ENCODE measurements at regions not wholly inside any gene's neighbourhood (a gene's known extent, or its start where the extent isn't known, plus 50 kb on each side); places are given as distances from the start of the nearest gene placed in this dataset.
"Not testable (repeated sequence)": the region's sequence is repeated elsewhere in the genome, so short reads cannot be mapped to it uniquely, and the experiment has no call there.

DNA sequence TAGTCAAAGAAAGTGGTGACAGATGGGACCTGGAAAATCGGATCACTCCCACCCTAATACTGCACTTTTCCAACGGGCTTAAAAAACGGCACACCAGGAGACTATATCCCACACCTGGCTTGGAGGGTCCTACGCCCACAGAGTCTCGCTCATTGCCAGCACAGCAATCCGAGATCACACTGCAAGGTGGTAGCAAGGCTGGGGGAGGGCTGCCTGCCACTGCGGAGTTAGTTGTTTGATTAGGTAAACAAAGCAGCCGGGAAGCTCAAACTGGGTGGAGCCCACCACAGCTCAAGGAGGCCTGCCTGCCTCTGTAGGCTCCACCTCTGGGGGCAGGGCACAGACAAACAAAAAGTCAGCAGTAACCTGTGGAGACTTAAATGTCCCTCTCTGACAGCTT, 590.0 kb upstream of the ID4 start:
- not testable (repeated sequence) for H3K9me3 ChIP-seq (ENCODE audit: control insufficient read depth in 2 of 2, insufficient read depth in 1 of 2, low read length in 1 of 2); H3K4me1 ChIP-seq (ENCODE audit: control insufficient read depth in 2 of 2, insufficient read depth in 2 of 2, low read length in 2 of 2); H3K27ac ChIP-seq (ENCODE audit: low read depth in 1 of 2, low read length in 1 of 2); DNase-seq (ENCODE audit: low read depth in 6 of 9, low spot score in 9 of 9); H3K4me3 ChIP-seq (ENCODE audit: low read length in 2 of 2); H3K36me3 ChIP-seq (ENCODE audit: control insufficient read depth in 2 of 2, insufficient read depth in 2 of 2, low read length in 1 of 2); H3K27me3 ChIP-seq (ENCODE audit: control insufficient read depth in 2 of 2, insufficient read depth in 1 of 2, low read length in 1 of 2)
- 92% methylated on average over 8 of the region's 8 CpGs for WGBS

DNA sequence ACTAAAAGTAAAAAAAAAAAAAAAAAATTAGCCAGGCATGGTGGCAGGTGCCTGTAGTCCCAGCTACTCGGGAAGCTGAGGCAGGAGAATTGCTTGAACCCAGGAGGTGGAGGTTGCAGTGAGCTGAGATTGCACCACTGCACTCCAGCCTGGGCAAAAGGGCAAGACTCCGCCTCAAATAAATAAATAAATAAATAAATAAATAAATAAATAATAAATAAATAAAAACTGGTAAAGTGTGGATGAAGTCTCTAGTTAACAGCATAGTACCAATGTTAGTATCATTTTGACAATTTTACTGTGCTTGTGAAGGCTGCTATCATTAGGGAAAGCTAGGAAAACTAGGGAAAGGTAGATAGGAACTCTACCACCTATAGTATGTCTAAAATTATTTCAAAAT, 581.0 kb upstream of the ID4 start:
- H3K36me3 ChIP-seq (ENCODE audit: control insufficient read depth in 2 of 2, insufficient read depth in 2 of 2, low read length in 1 of 2); H3K4me3 ChIP-seq (ENCODE audit: low read length in 2 of 2); DNase-seq (ENCODE audit: low read depth in 6 of 9, low spot score in 9 of 9); H3K9me3 ChIP-seq (ENCODE audit: control insufficient read depth in 2 of 2, insufficient read depth in 1 of 2, low read length in 1 of 2); H3K4me1 ChIP-seq (ENCODE audit: control insufficient read depth in 2 of 2, insufficient read depth in 2 of 2, low read length in 2 of 2); H3K27ac ChIP-seq (ENCODE audit: low read depth in 1 of 2, low read length in 1 of 2); H3K27me3 ChIP-seq (ENCODE audit: control insufficient read depth in 2 of 2, insufficient read depth in 1 of 2, low read length in 1 of 2): not testable (repeated sequence)
- WGBS = 79% methylated on average over 2 of the region's 2 CpGs

DNA sequence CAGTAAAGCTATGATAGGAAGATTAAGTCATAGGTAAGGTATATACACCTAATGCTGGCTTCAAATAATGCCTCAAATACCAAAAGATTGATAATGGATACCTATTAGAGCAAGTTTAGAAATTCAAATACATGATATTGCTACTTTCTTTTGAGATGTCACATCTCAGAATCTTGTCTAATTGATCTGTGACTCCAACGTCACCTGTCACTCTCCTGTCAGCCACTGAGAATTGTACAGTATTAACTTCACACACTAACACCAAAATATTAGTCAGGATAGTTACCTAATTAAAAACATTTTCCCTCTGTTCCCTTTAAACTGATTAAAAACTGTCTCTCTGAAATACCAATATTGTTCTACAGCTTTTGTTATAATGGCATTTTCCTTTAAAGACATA, 575.5 kb upstream of the ID4 start:
- Histone ChIP-seq H3K4me3 (ENCODE audit: low read length in 2 of 2) (no peak overlapping the region), H3K4me1 (ENCODE audit: control insufficient read depth in 2 of 2, insufficient read depth in 2 of 2, low read length in 2 of 2) (no peaks in the 10 kb centered on the region), H3K27me3 (ENCODE audit: control insufficient read depth in 2 of 2, insufficient read depth in 1 of 2, low read length in 1 of 2) (no peaks in the 10 kb centered on the region), H3K9me3 (ENCODE audit: control insufficient read depth in 2 of 2, insufficient read depth in 1 of 2, low read length in 1 of 2) (no peaks in the 10 kb centered on the region), H3K27ac (ENCODE audit: low read depth in 1 of 2, low read length in 1 of 2) (no peak overlapping the region), H3K36me3 (ENCODE audit: control insufficient read depth in 2 of 2, insufficient read depth in 2 of 2, low read length in 1 of 2) (no peaks in the 10 kb centered on the region)
- WGBS = 92% methylated on average over 1 of the region's 1 CpG
- no peak for DNase-seq (ENCODE audit: low read depth in 6 of 9, low spot score in 9 of 9)

DNA sequence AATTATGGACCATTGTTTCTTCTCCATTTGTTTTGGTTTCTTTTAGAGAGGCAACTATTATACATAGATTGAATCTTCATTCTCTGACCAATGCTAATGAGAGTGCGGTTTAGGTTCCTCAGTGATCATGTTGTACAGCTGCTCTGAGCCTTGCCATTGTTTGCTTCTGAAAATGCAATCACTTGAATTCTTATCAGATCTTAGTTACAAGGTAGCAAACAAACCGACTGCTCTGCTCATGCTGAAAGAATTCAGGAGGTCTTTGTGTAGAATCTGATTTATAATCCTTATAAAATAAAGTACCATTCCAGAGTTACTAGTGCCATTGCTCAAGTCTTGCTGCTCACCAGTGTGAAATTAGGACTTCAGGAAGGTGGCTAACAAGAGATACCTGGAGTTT, 569.1 kb upstream of the ID4 start:
- Histone ChIP-seq H3K4me1 (ENCODE audit: control insufficient read depth in 2 of 2, insufficient read depth in 2 of 2, low read length in 2 of 2) (no peaks in the 10 kb centered on the region), H3K9me3 (ENCODE audit: control insufficient read depth in 2 of 2, insufficient read depth in 1 of 2, low read length in 1 of 2) (peaks cover 4 to 21% of the 10 kb centered on the region in 2 donors), H3K27me3 (ENCODE audit: control insufficient read depth in 2 of 2, insufficient read depth in 1 of 2, low read length in 1 of 2) (no peaks in the 10 kb centered on the region), H3K4me3 (ENCODE audit: low read length in 2 of 2) (no peak overlapping the region), H3K27ac (ENCODE audit: low read depth in 1 of 2, low read length in 1 of 2) (no peak overlapping the region), H3K36me3 (ENCODE audit: control insufficient read depth in 2 of 2, insufficient read depth in 2 of 2, low read length in 1 of 2) (no peaks in the 10 kb centered on the region)
- 69% methylated on average over 2 of the region's 2 CpGs for WGBS
- DNase-seq (ENCODE audit: low read depth in 6 of 9, low spot score in 9 of 9) = no peak

DNA sequence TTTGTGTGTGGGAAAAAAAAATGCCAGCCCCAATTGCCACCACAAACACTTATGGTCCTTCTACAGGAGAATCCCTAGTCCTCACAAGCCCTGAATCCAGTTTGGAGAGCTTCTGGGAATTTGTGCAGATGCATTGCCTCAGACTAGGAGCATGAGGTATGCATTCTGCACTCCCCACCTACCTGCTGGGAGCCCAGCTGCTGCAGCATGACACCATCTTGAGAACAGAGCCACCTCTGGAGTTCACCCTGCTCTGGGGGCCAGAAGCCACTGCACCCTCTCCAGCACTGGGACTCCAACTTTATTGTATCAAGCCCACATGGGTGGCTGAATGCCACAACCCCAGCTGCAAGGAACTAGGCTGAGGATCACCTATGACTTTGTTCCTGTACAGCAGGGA, 568.5 kb upstream of the ID4 start:
- peaks cover 4 to 21% of the 10 kb centered on the region in 2 donors for H3K9me3 ChIP-seq (ENCODE audit: control insufficient read depth in 2 of 2, insufficient read depth in 1 of 2, low read length in 1 of 2)
- H3K36me3 ChIP-seq (ENCODE audit: control insufficient read depth in 2 of 2, insufficient read depth in 2 of 2, low read length in 1 of 2) = no peaks in the 10 kb centered on the region
- no peaks in the 10 kb centered on the region for H3K4me1 ChIP-seq (ENCODE audit: control insufficient read depth in 2 of 2, insufficient read depth in 2 of 2, low read length in 2 of 2)
- DNase-seq (ENCODE audit: low read depth in 6 of 9, low spot score in 9 of 9) = no peak
- no peaks in the 10 kb centered on the region for H3K27me3 ChIP-seq (ENCODE audit: control insufficient read depth in 2 of 2, insufficient read depth in 1 of 2, low read length in 1 of 2)
- no peak overlapping the region for H3K27ac ChIP-seq (ENCODE audit: low read depth in 1 of 2, low read length in 1 of 2)
- no peak overlapping the region for H3K4me3 ChIP-seq (ENCODE audit: low read length in 2 of 2)

DNA sequence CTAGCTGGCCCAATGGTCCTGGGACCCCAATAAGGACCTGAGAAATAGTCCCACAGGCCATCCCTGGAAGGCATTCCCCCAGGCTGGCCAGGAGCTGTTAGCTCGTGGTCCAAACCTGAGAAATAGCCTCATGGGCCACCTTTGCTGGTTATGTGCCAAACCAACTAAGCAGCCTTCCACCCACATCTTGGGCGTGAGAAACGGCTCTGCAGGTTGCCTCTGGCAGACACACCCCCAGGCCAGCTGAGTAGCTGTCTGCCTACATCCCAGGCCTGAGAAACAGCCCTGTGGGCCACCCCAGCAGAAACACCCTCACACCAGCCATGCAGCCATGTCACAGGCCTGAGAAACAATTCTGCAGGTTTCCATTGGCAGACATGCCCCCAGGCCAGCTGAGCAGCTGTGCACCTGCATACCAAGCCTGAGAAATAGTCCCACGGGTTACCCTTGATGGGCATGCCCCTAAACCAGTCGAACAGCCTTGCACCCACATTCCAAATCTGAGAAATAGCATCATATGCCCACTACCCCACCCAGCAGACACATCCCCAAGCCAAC, 567.8 kb upstream of the ID4 start:
- no peaks in the 10 kb centered on the region for H3K27me3 ChIP-seq (ENCODE audit: control insufficient read depth in 2 of 2, insufficient read depth in 1 of 2, low read length in 1 of 2)
- no peak for DNase-seq (ENCODE audit: low read depth in 6 of 9, low spot score in 9 of 9)
- peaks cover 4 to 21% of the 10 kb centered on the region in 2 donors for H3K9me3 ChIP-seq (ENCODE audit: control insufficient read depth in 2 of 2, insufficient read depth in 1 of 2, low read length in 1 of 2)
- no peak overlapping the region for H3K4me3 ChIP-seq (ENCODE audit: low read length in 2 of 2)
- no peaks in the 10 kb centered on the region for H3K4me1 ChIP-seq (ENCODE audit: control insufficient read depth in 2 of 2, insufficient read depth in 2 of 2, low read length in 2 of 2)
- H3K36me3 ChIP-seq (ENCODE audit: control insufficient read depth in 2 of 2, insufficient read depth in 2 of 2, low read length in 1 of 2) = no peaks in the 10 kb centered on the region
- WGBS = 90% methylated on average over 5 of the region's 5 CpGs
- H3K27ac ChIP-seq (ENCODE audit: low read depth in 1 of 2, low read length in 1 of 2) = no peak overlapping the region

DNA sequence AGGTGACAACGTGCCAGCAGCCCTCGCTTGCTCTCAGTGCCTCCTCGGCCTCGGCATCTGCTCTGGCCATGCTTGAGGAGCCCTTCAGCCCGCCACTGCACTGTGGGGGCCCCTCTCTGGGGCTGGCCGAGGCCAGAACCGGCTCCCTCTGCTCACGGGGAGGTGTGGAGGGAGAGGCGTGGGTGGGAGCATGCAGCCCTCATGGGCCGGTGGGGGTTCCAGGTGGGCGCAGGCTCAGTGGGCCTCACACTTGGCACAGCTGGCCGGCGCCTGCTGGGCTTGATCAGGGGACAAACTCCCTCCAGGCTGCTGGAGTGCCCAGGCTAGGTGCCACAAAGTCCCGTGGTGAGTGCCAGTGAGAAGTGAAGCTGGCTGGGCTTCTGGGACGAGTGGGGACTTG, 566.6 kb upstream of the ID4 start:
- no peaks in the 10 kb centered on the region for H3K4me1 ChIP-seq (ENCODE audit: control insufficient read depth in 2 of 2, insufficient read depth in 2 of 2, low read length in 2 of 2)
- H3K27me3 ChIP-seq (ENCODE audit: control insufficient read depth in 2 of 2, insufficient read depth in 1 of 2, low read length in 1 of 2) = no peaks in the 10 kb centered on the region
- 91% methylated on average over 15 of the region's 15 CpGs for WGBS
- peaks cover 4 to 21% of the 10 kb centered on the region in 2 donors for H3K9me3 ChIP-seq (ENCODE audit: control insufficient read depth in 2 of 2, insufficient read depth in 1 of 2, low read length in 1 of 2)
- no peak overlapping the region for H3K4me3 ChIP-seq (ENCODE audit: low read length in 2 of 2)
- no peak for DNase-seq (ENCODE audit: low read depth in 6 of 9, low spot score in 9 of 9)
- no peaks in the 10 kb centered on the region for H3K36me3 ChIP-seq (ENCODE audit: control insufficient read depth in 2 of 2, insufficient read depth in 2 of 2, low read length in 1 of 2)
- no peak overlapping the region for H3K27ac ChIP-seq (ENCODE audit: low read depth in 1 of 2, low read length in 1 of 2)

DNA sequence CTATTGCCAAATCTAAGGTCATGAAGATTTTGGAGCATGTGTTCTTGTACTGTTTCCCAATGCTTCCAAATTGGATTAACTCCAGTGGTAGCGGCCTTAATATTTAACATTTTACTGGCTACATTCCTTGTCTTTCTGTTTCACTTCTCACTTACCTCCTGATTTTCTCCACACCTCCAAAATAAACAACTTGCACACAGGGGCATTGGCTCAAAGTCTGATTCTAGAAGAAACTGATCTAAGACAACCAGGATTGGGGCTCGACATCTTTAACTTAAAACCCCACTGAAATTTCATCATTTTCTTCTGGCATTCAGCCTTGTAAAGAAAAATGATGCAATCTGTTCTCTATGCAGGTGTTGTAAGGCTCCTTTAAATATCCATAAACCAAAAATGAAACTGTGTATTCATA, 557.9 kb upstream of the ID4 start:
- H3K27ac ChIP-seq (ENCODE audit: low read depth in 1 of 2, low read length in 1 of 2) = no peak overlapping the region
- WGBS = 90% methylated on average over 2 of the region's 2 CpGs
- no peaks in the 10 kb centered on the region for H3K27me3 ChIP-seq (ENCODE audit: control insufficient read depth in 2 of 2, insufficient read depth in 1 of 2, low read length in 1 of 2)
- H3K4me3 ChIP-seq (ENCODE audit: low read length in 2 of 2) = no peak overlapping the region
- H3K36me3 ChIP-seq (ENCODE audit: control insufficient read depth in 2 of 2, insufficient read depth in 2 of 2, low read length in 1 of 2) = no peaks in the 10 kb centered on the region
- no peaks in the 10 kb centered on the region for H3K4me1 ChIP-seq (ENCODE audit: control insufficient read depth in 2 of 2, insufficient read depth in 2 of 2, low read length in 2 of 2)
- peak in 1 of 9 donors; percentile 1 for DNase-seq (ENCODE audit: low read depth in 6 of 9, low spot score in 9 of 9)
- H3K9me3 ChIP-seq (ENCODE audit: control insufficient read depth in 2 of 2, insufficient read depth in 1 of 2, low read length in 1 of 2) = no peaks in the 10 kb centered on the region

DNA sequence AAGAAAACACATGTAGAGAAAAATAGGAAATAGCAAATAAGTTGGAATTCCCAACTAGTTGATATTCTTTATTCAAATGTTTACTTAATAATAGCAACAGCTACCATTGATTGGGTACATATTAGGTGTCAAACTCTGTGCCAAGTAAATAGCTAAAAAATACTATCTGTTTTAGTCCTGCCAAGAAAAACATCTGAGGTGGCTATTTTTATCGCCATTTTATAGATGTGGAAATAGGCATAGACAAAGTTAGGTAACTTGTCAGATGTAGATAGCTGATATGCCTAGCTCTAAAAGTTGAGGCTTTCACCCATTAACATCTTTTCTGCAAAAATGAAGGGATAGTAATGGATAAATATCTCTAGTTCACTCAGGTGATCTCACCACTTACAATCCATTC, 549.2 kb upstream of the ID4 start:
- no peak for DNase-seq (ENCODE audit: low read depth in 6 of 9, low spot score in 9 of 9)

DNA sequence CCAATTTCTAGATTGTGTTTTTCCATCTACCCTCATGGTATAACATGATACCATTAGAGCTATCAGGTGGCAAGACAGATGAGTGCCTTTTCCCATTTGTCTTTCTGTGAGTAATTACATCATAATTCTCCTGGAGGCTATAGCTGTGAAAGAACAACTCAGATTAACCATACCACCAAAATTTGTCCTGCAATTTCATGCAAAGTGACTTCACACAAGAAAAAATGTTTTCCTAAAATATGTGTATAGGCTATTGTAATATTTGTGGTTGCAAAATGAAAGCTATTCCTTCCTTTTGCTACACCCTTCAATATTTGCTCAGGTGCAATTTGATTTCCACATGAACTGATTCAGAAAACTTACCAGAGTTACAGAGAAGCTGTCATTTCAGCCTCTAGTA, 547.7 kb upstream of the ID4 start:
- Histone ChIP-seq H3K36me3 (ENCODE audit: control insufficient read depth in 2 of 2, insufficient read depth in 2 of 2, low read length in 1 of 2) (no peaks in the 10 kb centered on the region), H3K27me3 (ENCODE audit: control insufficient read depth in 2 of 2, insufficient read depth in 1 of 2, low read length in 1 of 2) (no peaks in the 10 kb centered on the region), H3K27ac (ENCODE audit: low read depth in 1 of 2, low read length in 1 of 2) (no peak overlapping the region), H3K4me3 (ENCODE audit: low read length in 2 of 2) (no peak overlapping the region), H3K4me1 (ENCODE audit: control insufficient read depth in 2 of 2, insufficient read depth in 2 of 2, low read length in 2 of 2) (no peaks in the 10 kb centered on the region), H3K9me3 (ENCODE audit: control insufficient read depth in 2 of 2, insufficient read depth in 1 of 2, low read length in 1 of 2) (no peaks in the 10 kb centered on the region)
- no peak for DNase-seq (ENCODE audit: low read depth in 6 of 9, low spot score in 9 of 9)

More for the DNA sequence above, 549.2 kb upstream of the ID4 start:
- no peak overlapping the region for H3K27ac ChIP-seq (ENCODE audit: low read depth in 1 of 2, low read length in 1 of 2)
- no peaks in the 10 kb centered on the region for H3K36me3 ChIP-seq (ENCODE audit: control insufficient read depth in 2 of 2, insufficient read depth in 2 of 2, low read length in 1 of 2)
- H3K4me1 ChIP-seq (ENCODE audit: control insufficient read depth in 2 of 2, insufficient read depth in 2 of 2, low read length in 2 of 2) = no peaks in the 10 kb centered on the region
- H3K9me3 ChIP-seq (ENCODE audit: control insufficient read depth in 2 of 2, insufficient read depth in 1 of 2, low read length in 1 of 2) = no peaks in the 10 kb centered on the region
- 94% methylated on average over 1 of the region's 1 CpG for WGBS
- H3K4me3 ChIP-seq (ENCODE audit: low read length in 2 of 2) = no peak overlapping the region
- no peaks in the 10 kb centered on the region for H3K27me3 ChIP-seq (ENCODE audit: control insufficient read depth in 2 of 2, insufficient read depth in 1 of 2, low read length in 1 of 2)

Measured in thymus (tissue), 11 donors.